PC-3 (cell line): ENCODE measurements at regions not wholly inside any gene's neighbourhood (a gene's known extent, or its start where the extent isn't known, plus 50 kb on each side); places are given as distances from the start of the nearest gene placed in this dataset.

Experiments
- ATAC-seq: fragments of 200-7000 bp; cut with Tn5 transposase; 2 replicates; pipeline ENCODE4 v1.9.1; 2020; ENCODE audit warnings: mild to moderate bottlenecking, moderate library complexity
- BruUV-seq: library from RNA; stranded (reverse); fragments of 400-500 nt; replicated peaks from 2 replicates; lab custom pipeline; 2021; lab: Mats Ljungman, UMichigan
- CTCF ChIA-PET: fragments of 300-600 bp; sonication (Branson Sonifier 250); formaldehyde crosslinking; loops from one replicate; lab custom pipeline; 2022; ENCODE audit warnings: antibody characterized with exemption; lab: Charles Lee
- POLR2A ChIA-PET: fragments of 300-600 bp; sonication (Branson Sonifier 250); formaldehyde crosslinking; loops from one replicate; lab custom pipeline; 2022; ENCODE audit warnings: antibody characterized with exemption; ENCODE audit not compliant: unreplicated experiment; lab: Charles Lee
- DNase-seq: peaks from one replicate; pipeline ENCODE4 v3.0.0-alpha.2; 2015
- H2AFZ ChIP-seq: fragments of 300-600 bp; sonication (generic); 2 replicates; pipeline ENCODE4 v1.6.0; 2016; ENCODE audit warnings: antibody characterized with exemption, low read length
- H3F3A ChIP-seq: fragments of 300-600 bp; sonication (generic); one replicate; pipeline ENCODE4 v1.6.0; 2017; ENCODE audit warnings: antibody characterized with exemption, low read length, control low read depth, mild to moderate bottlenecking; ENCODE audit not compliant: unreplicated experiment
- H3K27ac ChIP-seq: fragments of 300-600 bp; sonication (generic); 2 replicates; pipeline ENCODE4 v1.5.1; 2016; ENCODE audit warnings: mild to moderate bottlenecking, low read length
- H3K27me3 ChIP-seq: fragments of 300-600 bp; sonication (generic); 2 replicates; pipeline ENCODE4 v1.6.1; 2016; ENCODE audit warnings: low read length, mixed read lengths
- H3K36me3 ChIP-seq: fragments of 300-600 bp; sonication (generic); 2 replicates; pipeline ENCODE4 v1.6.1; 2016; ENCODE audit warnings: low read depth, mixed run types, low read length, mixed read lengths
- H3K4me1 ChIP-seq: fragments of 300-600 bp; sonication (generic); 2 replicates; pipeline ENCODE4 v1.5.1; 2016; ENCODE audit warnings: low read length; ENCODE audit not compliant: insufficient read depth
- H3K4me2 ChIP-seq: fragments of 300-600 bp; sonication (generic); 2 replicates; pipeline ENCODE4 v1.6.0; 2016; ENCODE audit warnings: low read length
- H3K4me3 ChIP-seq: fragments of 300-600 bp; sonication (generic); 2 replicates; pipeline ENCODE4 v1.5.1; 2016; ENCODE audit warnings: mild to moderate bottlenecking, low read length, mixed read lengths
- H3K79me2 ChIP-seq: fragments of 300-600 bp; sonication (generic); 2 replicates; pipeline ENCODE4 v1.6.1; 2017; ENCODE audit warnings: low read length, mixed read lengths
- H3K9ac ChIP-seq: fragments of 300-600 bp; sonication (generic); 2 replicates; pipeline ENCODE4 v1.6.0; 2016; ENCODE audit warnings: mild to moderate bottlenecking, low read length
- H3K9me2 ChIP-seq: fragments of 300-600 bp; sonication (generic); replicated peaks from 2 replicates; pipeline ENCODE4 v1.6.1; 2016; ENCODE audit warnings: mixed run types, low read length, mixed read lengths
- H3K9me3 ChIP-seq: fragments of 300-600 bp; sonication (generic); 2 replicates; pipeline ENCODE4 v1.6.1; 2016; ENCODE audit warnings: low read length, mixed read lengths
- H4K20me1 ChIP-seq: fragments of 300-600 bp; sonication (generic); 2 replicates; pipeline ENCODE4 v1.6.1; 2016; ENCODE audit warnings: low read length, mixed read lengths
- CTCF ChIP-seq: fragments of 300-600 bp; sonication (generic); conservative IDR thresholded peaks from 2 replicates; pipeline ENCODE4 v1.5.1; 2017; ENCODE audit warnings: antibody characterized with exemption, low read depth, mild to moderate bottlenecking, low read length
- EZH2 ChIP-seq: fragments of 300-600 bp; sonication (generic); IDR thresholded peaks from one replicate; pipeline ENCODE4 v1.6.1; 2017; ENCODE audit warnings: antibody characterized with exemption, mild to moderate bottlenecking, low read length; ENCODE audit not compliant: unreplicated experiment
- EZH2phosphoT487 ChIP-seq: fragments of 300-600 bp; sonication (generic); IDR thresholded peaks from 2 replicates; pipeline ENCODE4 v1.6.1; 2018; ENCODE audit warnings: mild to moderate bottlenecking, antibody characterized with exemption, low read length, borderline replicate concordance
- intact Hi-C: fragments of 100-400 bp; cut with micrococcal nuclease; formaldehyde crosslinking; loops from 2 replicates; pipeline ENCODE4 v1.9.0; 2023

- no peaks in the 10 kb centered on the region for H3K9me2 ChIP-seq
- BruUV-seq: no TSS peak
- no peak overlapping the region for H3K9ac ChIP-seq
- POLR2A ChIA-PET: no interaction called here
- no peaks in the 10 kb centered on the region for H3K27me3 ChIP-seq
- no peaks in the 10 kb centered on the region for H3K79me2 ChIP-seq
- H3K27ac ChIP-seq: no peak overlapping the region
- H3K9me3 ChIP-seq: no peaks in the 10 kb centered on the region
- ATAC-seq (no peak), DNase-seq (no peak)
- intact Hi-C loops: no loop called here
- no peaks in the 10 kb centered on the region for H3K4me1 ChIP-seq
- no peak overlapping the region for H2AFZ ChIP-seq
- H3K4me2 ChIP-seq: no peak overlapping the region
- TF ChIP-seq EZH2phosphoT487 (no peak), EZH2 (no peak), CTCF (no peak)
- CTCF ChIA-PET: no interaction called here
- H3F3A ChIP-seq: no peaks in the 10 kb centered on the region
- no peaks in the 10 kb centered on the region for H3K36me3 ChIP-seq
- no peaks in the 10 kb centered on the region for H4K20me1 ChIP-seq
- H3K4me3 ChIP-seq: no peak overlapping the region
Observed at GRCh38 chr4:159904906-159905305, 802.0 kb downstream of the RAPGEF2 start.

GRCh38 chr4:159906051-159906450 is 803.2 kb downstream of the RAPGEF2 start:
- Histone ChIP-seq H3K4me1 (no peaks in the 10 kb centered on the region), H3K9me2 (no peaks in the 10 kb centered on the region), H3K27me3 (no peaks in the 10 kb centered on the region), H3K4me3 (no peak overlapping the region), H3F3A (no peaks in the 10 kb centered on the region), H3K36me3 (no peaks in the 10 kb centered on the region), H4K20me1 (no peaks in the 10 kb centered on the region), H3K9me3 (no peaks in the 10 kb centered on the region), H3K4me2 (no peak overlapping the region), H3K27ac (no peak overlapping the region), H3K9ac (no peak overlapping the region), H3K79me2 (no peaks in the 10 kb centered on the region), H2AFZ (no peak overlapping the region)
- CTCF ChIA-PET: no interaction called here
- intact Hi-C loops: no loop called here
- BruUV-seq: no TSS peak
- ATAC-seq (no peak), DNase-seq (no peak)
- no peak for TF ChIP-seq EZH2
- POLR2A ChIA-PET: no interaction called here

- Histone ChIP-seq H2AFZ (no peak overlapping the region), H3K4me3 (no peak overlapping the region), H3F3A (no peaks in the 10 kb centered on the region), H3K36me3 (no peaks in the 10 kb centered on the region), H3K4me1 (no peaks in the 10 kb centered on the region), H3K79me2 (no peaks in the 10 kb centered on the region), H3K27me3 (no peaks in the 10 kb centered on the region), H3K9me3 (no peaks in the 10 kb centered on the region), H3K9me2 (no peaks in the 10 kb centered on the region), H3K27ac (no peak overlapping the region), H3K4me2 (no peak overlapping the region), H4K20me1 (no peaks in the 10 kb centered on the region), H3K9ac (no peak overlapping the region)
- CTCF ChIA-PET: no interaction called here
- ATAC-seq: no peak
- POLR2A ChIA-PET: no interaction called here
- BruUV-seq: no TSS peak
- TF ChIP-seq EZH2phosphoT487 (no peak), CTCF (no peak), EZH2 (no peak)
- no peak for DNase-seq
- intact Hi-C loops: no loop called here
Observed at GRCh38 chr4:159906517-159906916, 803.6 kb downstream of the RAPGEF2 start.
